Heart right ventricle (tissue), 16 donors: ENCODE measurements at regions not wholly inside any gene's neighbourhood (a gene's known extent, or its start where the extent isn't known, plus 50 kb on each side); places are given as distances from the start of the nearest gene placed in this dataset.

Source experiments
- ATAC-seq, 8 donors: fragments of 200-7000 bp; cut with Tn5 transposase; one replicate each; pipeline ENCODE4 v1.9.1; 2020; ENCODE audit warnings: mild to moderate bottlenecking in 8 of 8, moderate library complexity in 8 of 8, moderate number of reproducible peaks in 1 of 8
- DNase-seq, 2 donors: peaks; one replicate each; pipeline ENCODE4 v3.0.0-alpha.2; 2020
- H3K27ac ChIP-seq, 10 donors: fragments of 200-600 bp; sonication (generic) in 2 of 10; one replicate each; pipeline versions ENCODE4 v1.5.0 to v1.8.0; 2020 to 2022; ENCODE audit warnings: mild to moderate bottlenecking in 3 of 10
- H3K27me3 ChIP-seq, 7 donors: fragments of 200-600 bp; one replicate each; pipeline ENCODE4 v1.8.0; 2021 to 2022; ENCODE audit warnings: mild to moderate bottlenecking in 2 of 7
- H3K36me3 ChIP-seq, 9 donors: fragments of 200-600 bp; sonication (generic) in 1 of 9; one replicate each; pipeline versions ENCODE4 v1.5.0 to v1.8.0; 2020 to 2022; ENCODE audit warnings: mild to moderate bottlenecking in 2 of 9
- H3K4me1 ChIP-seq, 9 donors: fragments of 200-600 bp; sonication (generic) in 1 of 9; one replicate each; pipeline versions ENCODE4 v1.5.0 to v1.8.0; 2020 to 2022; ENCODE audit warnings: mild to moderate bottlenecking in 4 of 9
- H3K4me3 ChIP-seq, 10 donors: fragments of 200-600 bp; sonication (generic) in 2 of 10; one replicate each; pipeline versions ENCODE4 v1.5.0 to v1.8.0; 2020 to 2022; ENCODE audit warnings: mild to moderate bottlenecking in 7 of 10, moderate library complexity in 2 of 10
- H3K9me3 ChIP-seq, 11 donors: fragments of 200-600 bp in 10 of 11; sonication (generic) in 2 of 11; one replicate each; pipeline versions ENCODE4 v1.5.0 to v1.8.0; 2013 to 2022; ENCODE audit warnings: mild to moderate bottlenecking in 2 of 11, control low read depth in 1 of 11, moderate library complexity in 1 of 11
- WGBS, 2 donors: extraction: QIAGEN DNeasy Blood & Tissue Kit; methylation state at CpG; one replicate each; pipeline ENCODE4 v1.1.7; 2013; ENCODE audit warnings: inconsistent platforms in 1 of 2; 5-methylcytosine and 5-hydroxymethylcytosine counted together
- intact Hi-C, 10 donors: fragments of 100-400 bp; cut with DNase I; formaldehyde crosslinking; loops; one replicate each; pipeline versions ENCODE4 v1.11.1 to v1.14.2; 2022
- TF ChIP-seq, protein P1 (sequence below), 9 donors: fragments of 200-600 bp; sonication (generic) in 2 of 9; IDR thresholded peaks; one replicate each; pipeline versions ENCODE4 v1.5.0 to v1.8.0; 2021 to 2022; ENCODE audit warnings: antibody characterized with exemption in 9 of 9, mild to moderate bottlenecking in 5 of 9, moderate library complexity in 1 of 9
- donor health status: Arrhythmogenic right ventricular cardiomyopathy.
- donor health status: ischemic (EF 13 %, LVEDD 7.1; RV severe dilation, severe dysfunction).
- donor health status: healthy with polysubstance abuse.
- donor health status: DM: no; HTN: yes; CAD: no.
- donor health status: DM: no; HTN: no; CAD: no.
- donor health status: ischemic (EF 25% LVEDD 6.9; RV normal size, moderate dysfunction).
- donor health status: ischemic (EF 25% LVEDD 5.7; RV mildly dilated, moderate dysfunction).
- donor health status: healthy.
- donor health status: DM: yes; HTN: yes; CAD: no.
- donor health status: Ischemic cardiomyopathy.
- donor health status: ischemic (EF 35%, LVEDD 5.7; RV mildly dilated, moderate dysfunction).
- donor health status: nonischemic (EF 11% LVEDD 7.7; RV severe dilation, severe dysfunction).
- donor health status: DM: yes; HTN: yes; CAD: no.
- donor health status: PGD.
- donor health status: ischemic (EF 29% LVEDD 5.4; RV normal size, mild dysfunction).
- donor health status: nonischemic (EF 23%, LVEDD 6.1; RV moderate dilation, normal function).

- H3K36me3 ChIP-seq: no peaks in the 10 kb centered on the region
- TF ChIP-seq, protein P1, sequence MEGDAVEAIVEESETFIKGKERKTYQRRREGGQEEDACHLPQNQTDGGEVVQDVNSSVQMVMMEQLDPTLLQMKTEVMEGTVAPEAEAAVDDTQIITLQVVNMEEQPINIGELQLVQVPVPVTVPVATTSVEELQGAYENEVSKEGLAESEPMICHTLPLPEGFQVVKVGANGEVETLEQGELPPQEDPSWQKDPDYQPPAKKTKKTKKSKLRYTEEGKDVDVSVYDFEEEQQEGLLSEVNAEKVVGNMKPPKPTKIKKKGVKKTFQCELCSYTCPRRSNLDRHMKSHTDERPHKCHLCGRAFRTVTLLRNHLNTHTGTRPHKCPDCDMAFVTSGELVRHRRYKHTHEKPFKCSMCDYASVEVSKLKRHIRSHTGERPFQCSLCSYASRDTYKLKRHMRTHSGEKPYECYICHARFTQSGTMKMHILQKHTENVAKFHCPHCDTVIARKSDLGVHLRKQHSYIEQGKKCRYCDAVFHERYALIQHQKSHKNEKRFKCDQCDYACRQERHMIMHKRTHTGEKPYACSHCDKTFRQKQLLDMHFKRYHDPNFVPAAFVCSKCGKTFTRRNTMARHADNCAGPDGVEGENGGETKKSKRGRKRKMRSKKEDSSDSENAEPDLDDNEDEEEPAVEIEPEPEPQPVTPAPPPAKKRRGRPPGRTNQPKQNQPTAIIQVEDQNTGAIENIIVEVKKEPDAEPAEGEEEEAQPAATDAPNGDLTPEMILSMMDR (IDR thresholded peaks at IDR 0.05): no peak
- intact Hi-C loops: no loop called here
- no peaks in the 10 kb centered on the region for H3K27me3 ChIP-seq
- peaks cover 0 to 4% (median 0%) of the 10 kb centered on the region in 11 donors for H3K9me3 ChIP-seq
- DNase-seq (no peak), ATAC-seq (no peak)
- H3K4me1 ChIP-seq: peaks cover 0 to 10% (median 0%) of the 10 kb centered on the region in 9 donors
- no peak overlapping the region for H3K4me3 ChIP-seq
- 83 to 85% methylated on average over 2 of the region's 2 CpGs for WGBS, 2 donors
- H3K27ac ChIP-seq: no peak overlapping the region
These were observed 339.3 kb upstream of the SLC30A5 start for GRCh38 chr5:68754536-68754935.

DNA sequence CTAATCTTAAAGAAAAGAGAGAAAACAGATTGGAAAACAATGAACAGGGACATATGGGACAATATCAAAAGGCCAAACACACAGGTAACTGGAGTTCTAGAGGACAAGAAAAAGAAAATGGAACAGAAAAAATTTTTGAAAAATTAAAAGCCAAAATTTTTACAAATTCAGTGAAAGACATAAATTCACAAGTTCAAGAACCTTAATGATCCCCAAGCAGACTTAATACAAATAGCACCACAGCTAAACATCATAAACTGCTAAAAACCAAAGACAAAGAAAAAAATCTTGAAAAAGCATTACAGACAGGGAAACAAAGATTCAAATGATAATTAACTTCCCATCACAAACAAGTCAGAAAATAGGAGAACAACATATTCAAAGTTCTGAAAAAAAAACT lies 338.5 kb upstream of the SLC30A5 start:
- Histone ChIP-seq H3K4me1 (peaks cover 0 to 10% (median 0%) of the 10 kb centered on the region in 9 donors), H3K27ac (no peak overlapping the region), H3K36me3 (no peaks in the 10 kb centered on the region), H3K9me3 (peaks cover 0 to 4% (median 0%) of the 10 kb centered on the region in 11 donors), H3K4me3 (no peak overlapping the region), H3K27me3 (no peaks in the 10 kb centered on the region)
- DNase-seq (no peak), ATAC-seq (no peak)
- intact Hi-C loops: no loop called here
- TF ChIP-seq, protein P1 (IDR thresholded peaks at IDR 0.05): no peak

DNA sequence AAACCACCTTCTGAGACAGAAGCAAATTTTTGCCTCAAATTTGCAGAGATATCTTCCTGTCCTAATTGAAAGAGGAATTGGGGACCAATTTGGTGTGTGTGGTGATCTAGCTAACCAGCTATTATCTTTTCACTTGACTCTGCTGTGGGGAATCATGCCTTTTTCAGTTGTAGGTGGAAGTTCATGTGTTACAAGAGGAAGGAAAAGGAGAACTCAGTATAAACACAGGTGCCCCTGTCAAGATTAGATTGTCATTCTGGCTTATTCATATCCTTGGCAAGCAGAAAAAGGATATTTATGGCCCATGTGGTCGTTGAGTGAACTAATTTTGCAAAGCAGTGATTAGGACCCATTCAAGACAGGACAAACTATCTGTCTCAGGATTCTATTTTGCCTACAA lies 336.8 kb upstream of the SLC30A5 start:
- intact Hi-C loops: no loop called here
- no peak for DNase-seq
- Histone ChIP-seq H3K27ac (no peak overlapping the region), H3K4me3 (no peak overlapping the region), H3K27me3 (no peaks in the 10 kb centered on the region), H3K36me3 (no peaks in the 10 kb centered on the region), H3K4me1 (peaks cover 0 to 10% (median 0%) of the 10 kb centered on the region in 9 donors), H3K9me3 (peaks cover 0 to 6% (median 0%) of the 10 kb centered on the region in 11 donors)
- TF ChIP-seq, protein P1 (IDR thresholded peaks at IDR 0.05): no peak
- WGBS, 2 donors: 0 to 3% methylated on average over 1 of the region's 1 CpG
- no peak for ATAC-seq

GRCh38 chr5:68757626-68758212 lies 336.1 kb upstream of the SLC30A5 start:
- Histone ChIP-seq H3K27me3 (no peaks in the 10 kb centered on the region), H3K27ac (no peak overlapping the region), H3K4me1 (peaks cover 0 to 10% (median 0%) of the 10 kb centered on the region in 9 donors), H3K9me3 (peaks cover 0 to 10% (median 0%) of the 10 kb centered on the region in 11 donors), H3K4me3 (no peak overlapping the region), H3K36me3 (no peaks in the 10 kb centered on the region)
- 79 to 84% methylated on average over 1 of the region's 1 CpG for WGBS, 2 donors
- intact Hi-C loops: no loop called here
- DNase-seq (no peak), ATAC-seq (no peak)
- TF ChIP-seq, protein P1 (IDR thresholded peaks at IDR 0.05): no peak
